HG02870 (cell line): ENCODE measurements at regions not wholly inside any gene's neighbourhood (a gene's known extent, or its start where the extent isn't known, plus 50 kb on each side); places are given as distances from the start of the nearest gene placed in this dataset.
"Not testable (repeated sequence)": the region's sequence is repeated elsewhere in the genome, so short reads cannot be mapped to it uniquely, and the experiment has no call there.

Source experiments
- ATAC-seq: cut with Tn5 transposase; IDR thresholded peaks from one replicate; pipeline ENCODE4 v1.9.1; 2021; ENCODE audit warnings: mild to moderate bottlenecking, moderate library complexity; ENCODE audit not compliant: unreplicated experiment

GRCh38 chr17:70897446-70897845 is 728.1 kb downstream of the KCNJ2 start:
- ATAC-seq: no peak

- ATAC-seq: no peak
Measured at GRCh38 chr17:70901870-70902269, 732.5 kb downstream of the KCNJ2 start.

- ATAC-seq: no peak
Measured at GRCh38 chr17:70905796-70906195, 736.5 kb downstream of the KCNJ2 start.

- no peak for ATAC-seq
Measured at GRCh38 chr17:70906808-70907207, 737.5 kb downstream of the KCNJ2 start.

- no peak for ATAC-seq
Measured at GRCh38 chr17:70912716-70913485, 743.6 kb downstream of the KCNJ2 start.

- no peak for ATAC-seq
Measured at GRCh38 chr17:70916469-70916868, 747.1 kb downstream of the KCNJ2 start.

- ATAC-seq: no peak
Measured at GRCh38 chr17:70919241-70919640, 749.9 kb downstream of the KCNJ2 start.

GRCh38 chr17:70920416-70920815 is 751.1 kb downstream of the KCNJ2 start:
- ATAC-seq: no peak

- ATAC-seq: no peak
Measured at GRCh38 chr17:70922268-70922667, 752.9 kb downstream of the KCNJ2 start.

GRCh38 chr17:70924776-70925175 is 755.4 kb downstream of the KCNJ2 start:
- ATAC-seq: no peak

- no peak for ATAC-seq
Measured at GRCh38 chr17:70929226-70929625, 759.9 kb downstream of the KCNJ2 start.

GRCh38 chr17:70934231-70934630 is 764.9 kb downstream of the KCNJ2 start:
- no peak for ATAC-seq

GRCh38 chr17:70934835-70935234 is 765.5 kb downstream of the KCNJ2 start:
- ATAC-seq: no peak

GRCh38 chr17:70936724-70937123 is 767.4 kb downstream of the KCNJ2 start:
- no peak for ATAC-seq

GRCh38 chr17:70938336-70938735 is 769.0 kb downstream of the KCNJ2 start:
- ATAC-seq: no peak

- no peak for ATAC-seq
Measured at GRCh38 chr17:70945386-70945785, 776.1 kb downstream of the KCNJ2 start.

GRCh38 chr17:70947215-70947614 is 777.9 kb downstream of the KCNJ2 start:
- ATAC-seq: no peak

- no peak for ATAC-seq
Measured at GRCh38 chr17:70947636-70948565, 778.6 kb downstream of the KCNJ2 start.

- ATAC-seq: not testable (repeated sequence)
Measured at GRCh38 chr17:70953140-70953539, 783.8 kb downstream of the KCNJ2 start.

GRCh38 chr17:70955441-70955840 is 786.1 kb downstream of the KCNJ2 start:
- ATAC-seq: no peak

- ATAC-seq: no peak
Measured at GRCh38 chr17:70956726-70957125, 787.4 kb downstream of the KCNJ2 start.

GRCh38 chr17:70961341-70961740 is 792.0 kb downstream of the KCNJ2 start:
- no peak for ATAC-seq
